GM18861 (cell line): ENCODE measurements at regions not wholly inside any gene's neighbourhood (a gene's known extent, or its start where the extent isn't known, plus 50 kb on each side); places are given as distances from the start of the nearest gene placed in this dataset.
"Not testable (repeated sequence)": the region's sequence is repeated elsewhere in the genome, so short reads cannot be mapped to it uniquely, and the experiment has no call there.

ENCODE experiments used
- ATAC-seq: cut with Tn5 transposase; IDR thresholded peaks from one replicate; pipeline ENCODE4 v1.9.1; 2021; ENCODE audit not compliant: unreplicated experiment

DNA sequence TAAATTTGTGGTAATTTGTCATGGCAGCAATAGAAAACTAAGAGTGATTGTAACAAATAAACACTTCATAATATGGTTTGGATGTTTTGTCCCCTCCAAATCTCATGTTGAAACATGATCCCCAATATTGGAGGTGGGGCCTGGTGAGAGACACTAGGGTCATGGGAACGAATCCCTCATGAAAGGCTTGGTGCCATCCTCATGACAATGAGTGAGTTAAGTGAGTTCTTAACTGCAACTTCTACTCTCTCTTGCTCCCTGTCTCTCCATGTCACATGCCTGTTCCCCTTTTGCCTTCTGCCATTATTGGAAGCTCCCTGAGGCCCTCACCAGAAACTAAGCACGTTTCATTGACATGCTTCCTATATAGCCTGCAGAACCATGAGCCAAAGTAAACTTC lies 1233.2 kb downstream of the OLFM4 start:
- no peak for ATAC-seq

DNA sequence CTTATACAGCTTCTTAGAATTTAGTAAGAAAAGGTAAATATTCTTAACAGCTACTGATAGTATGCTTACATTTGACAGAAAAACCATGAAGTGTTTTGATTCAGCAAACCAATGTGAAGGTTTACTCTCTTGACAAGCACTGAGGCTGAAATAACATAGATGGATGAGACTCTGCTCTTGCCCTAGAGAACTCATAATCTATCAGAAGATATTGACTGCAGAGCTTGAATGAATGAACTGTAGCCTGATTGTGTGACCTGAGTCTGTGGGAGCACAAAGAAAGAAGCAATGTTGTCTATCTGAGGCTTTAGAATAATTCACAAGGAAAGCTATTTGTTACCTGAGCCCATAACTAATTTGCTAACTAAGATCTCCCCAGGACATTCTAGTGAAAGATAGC lies 1235.3 kb downstream of the OLFM4 start:
- ATAC-seq: no peak

DNA sequence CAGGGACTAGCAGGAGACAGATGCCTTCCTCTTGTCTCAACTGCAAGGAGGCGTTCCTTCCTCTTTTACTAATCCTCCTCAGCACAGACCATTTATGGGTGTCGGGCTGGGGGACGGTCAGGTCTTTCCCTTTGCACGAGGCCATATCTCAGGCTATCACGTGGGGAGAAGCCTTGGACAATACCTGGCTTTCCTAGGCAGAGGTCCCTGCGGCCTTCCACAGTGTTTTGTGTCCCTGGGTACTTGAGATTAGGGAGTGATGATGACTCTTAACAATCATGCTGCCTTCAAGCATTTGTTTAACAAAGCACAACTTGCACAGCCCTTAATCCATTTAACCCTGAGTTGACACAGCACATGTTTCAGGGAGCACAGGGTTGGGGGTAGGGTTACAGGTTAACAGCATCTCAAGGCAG lies 1238.6 kb downstream of the OLFM4 start:
- not testable (repeated sequence) for ATAC-seq

DNA sequence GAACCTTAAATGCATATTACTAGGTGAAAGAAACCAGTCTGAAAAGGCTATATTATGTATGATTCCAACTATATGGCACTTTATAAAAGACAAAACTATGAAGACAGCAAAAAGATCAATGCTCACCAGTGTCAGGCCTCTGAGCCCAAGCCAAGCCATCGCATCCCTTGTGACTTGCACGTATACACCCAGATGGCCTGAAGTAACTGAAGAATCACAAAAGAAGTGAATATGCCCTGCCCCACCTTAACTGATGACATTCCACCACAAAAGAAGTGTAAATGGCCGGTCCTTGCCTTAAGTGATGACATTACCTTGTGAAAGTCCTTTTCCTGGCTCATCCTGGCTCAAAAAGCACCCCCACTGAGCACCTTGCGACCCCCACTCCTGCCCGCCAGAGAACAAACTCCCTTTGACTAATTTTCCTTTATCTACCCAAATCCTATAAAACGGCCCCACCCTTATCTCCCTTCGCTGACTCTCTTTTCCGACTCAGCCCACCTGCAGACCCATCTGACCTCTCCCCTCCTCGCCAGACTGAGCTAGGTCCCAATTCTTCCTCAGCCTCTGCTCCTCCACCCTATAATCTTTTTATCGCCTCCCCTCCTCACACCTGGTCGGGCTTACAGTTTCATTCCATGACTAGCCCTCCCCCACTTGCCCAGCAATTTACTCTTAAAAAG lies 1239.5 kb downstream of the OLFM4 start:
- not testable (repeated sequence) for ATAC-seq

DNA sequence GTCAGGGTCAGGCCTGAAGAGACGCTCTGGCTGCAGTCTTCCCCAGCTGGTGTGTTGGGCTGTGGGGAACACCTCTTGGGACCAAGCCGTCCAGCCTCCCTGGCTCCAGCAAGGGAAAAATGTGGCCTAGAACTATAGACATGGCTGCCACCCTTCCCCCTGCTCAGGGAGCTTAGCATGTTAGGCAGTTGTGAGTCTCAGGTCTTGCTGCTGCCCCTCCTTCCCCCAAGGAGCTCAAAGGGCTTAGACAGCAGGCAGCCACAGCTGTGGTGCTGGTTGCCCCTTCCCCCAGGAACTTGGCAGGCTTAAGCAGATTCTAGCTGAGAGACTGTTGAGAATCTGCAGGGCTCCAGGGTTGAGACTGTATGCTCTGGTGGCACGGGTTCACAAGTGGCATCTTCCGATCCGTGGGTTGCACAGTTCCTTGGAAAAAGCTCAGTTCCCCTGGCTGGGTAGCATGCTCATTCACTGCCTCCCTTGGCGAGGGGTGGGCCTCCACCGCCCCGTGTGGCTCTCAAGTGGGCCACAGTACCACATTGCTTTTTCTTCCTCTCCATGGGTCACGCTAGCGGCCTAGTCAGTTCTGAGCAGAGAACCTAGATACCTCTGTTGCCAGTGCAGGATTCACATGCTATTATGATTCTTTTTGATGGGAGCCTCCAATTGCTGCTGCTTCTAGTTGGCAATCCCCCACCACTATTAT lies 1258.6 kb downstream of the OLFM4 start:
- no peak for ATAC-seq

DNA sequence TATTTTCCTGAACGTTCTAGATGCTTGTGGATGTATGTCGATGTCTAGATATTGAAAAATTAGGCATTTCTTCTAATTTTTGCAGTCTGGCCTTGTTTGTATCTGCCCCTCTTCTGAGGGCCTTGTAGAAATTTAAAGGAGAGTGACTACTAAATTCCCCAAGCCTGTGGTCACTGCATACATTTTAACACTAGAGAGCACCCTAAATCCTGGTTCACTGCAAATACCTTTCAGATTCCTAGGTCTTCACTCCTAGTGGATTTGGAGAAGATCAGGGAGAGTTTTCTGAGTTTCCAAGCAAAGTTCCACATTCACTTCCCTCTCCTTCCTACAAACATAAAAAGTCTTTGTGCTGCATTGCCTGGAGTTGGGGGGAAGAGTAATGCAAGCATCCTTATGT lies 1272.5 kb downstream of the OLFM4 start:
- no peak for ATAC-seq

DNA sequence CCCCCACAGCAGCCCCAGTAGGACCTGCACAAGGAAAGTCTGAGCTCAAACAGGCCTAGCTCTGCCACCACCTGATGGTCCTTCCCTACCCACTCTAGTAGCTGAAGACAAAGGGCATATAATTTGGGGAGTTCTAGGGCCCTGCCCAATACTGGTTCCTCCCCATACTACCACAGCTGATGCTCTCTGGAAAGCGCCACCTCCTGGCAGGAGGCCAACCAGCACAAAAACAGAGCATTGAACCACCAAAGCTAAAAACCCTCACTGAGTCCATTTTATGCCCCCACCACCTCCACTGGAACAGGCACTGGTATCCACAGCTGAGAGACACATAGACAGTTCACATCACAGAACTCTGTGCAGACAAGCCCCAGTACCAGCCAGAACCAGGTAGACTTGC lies 1276.8 kb downstream of the OLFM4 start:
- no peak for ATAC-seq

DNA sequence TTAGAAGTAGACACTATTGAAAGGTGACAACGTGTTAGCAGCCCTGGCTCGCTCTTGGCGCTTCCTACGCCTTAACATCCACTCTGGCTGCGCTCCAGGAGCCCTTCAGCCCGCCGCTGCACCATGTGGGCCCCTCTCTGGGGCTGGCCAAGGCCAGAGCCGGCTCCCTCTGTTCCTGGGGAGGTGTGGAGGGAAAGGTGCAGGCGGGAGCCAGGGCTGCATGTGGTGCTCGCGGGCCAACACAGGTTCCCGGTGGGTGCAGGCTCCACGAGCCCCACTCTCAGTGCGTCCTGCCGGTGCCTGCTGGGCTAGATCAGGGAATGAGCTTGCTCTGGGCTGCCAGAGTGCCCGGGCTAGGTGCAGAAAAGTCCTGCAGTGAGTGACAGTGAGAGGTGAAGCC lies 1284.3 kb downstream of the OLFM4 start:
- no peak for ATAC-seq

DNA sequence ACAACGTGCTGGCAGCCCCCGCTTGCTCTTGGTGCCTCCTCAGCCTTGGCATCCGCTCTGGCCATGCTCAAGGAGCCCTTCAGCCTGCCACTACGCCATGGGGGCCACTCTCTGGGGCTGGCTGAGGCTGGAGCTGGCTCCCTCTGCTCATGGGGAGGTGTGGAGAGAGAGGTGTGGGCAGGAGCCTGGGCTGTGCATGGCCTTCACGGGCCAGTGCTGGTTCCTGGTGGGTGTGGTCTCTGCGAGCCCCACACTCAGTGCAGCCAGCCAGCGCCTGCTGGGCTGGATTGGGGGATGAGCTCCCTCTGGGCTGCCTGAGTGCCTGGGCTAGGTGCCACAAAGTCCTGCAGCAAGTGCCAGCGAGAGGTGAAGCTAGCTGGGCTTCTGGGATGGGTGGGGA lies 1289.1 kb downstream of the OLFM4 start:
- no peak for ATAC-seq

DNA sequence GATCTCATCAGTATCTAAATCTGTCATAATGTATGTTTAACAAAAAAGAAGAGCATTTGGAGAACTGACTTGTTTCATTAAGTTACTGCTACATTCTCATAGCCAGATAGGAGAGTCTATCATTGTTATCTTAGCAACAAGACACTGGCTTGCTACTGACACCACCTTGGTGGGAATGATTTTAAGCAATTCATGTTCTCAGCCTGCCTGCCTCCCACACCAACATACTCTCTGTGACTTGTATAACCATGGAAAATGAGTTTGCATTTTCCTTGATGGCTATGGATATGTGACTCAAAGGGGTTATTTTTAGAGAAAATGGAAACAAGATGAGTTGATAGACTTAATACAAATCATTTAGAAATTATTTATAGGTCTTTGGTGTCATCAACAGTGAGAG lies 1308.9 kb downstream of the OLFM4 start:
- ATAC-seq: no peak

DNA sequence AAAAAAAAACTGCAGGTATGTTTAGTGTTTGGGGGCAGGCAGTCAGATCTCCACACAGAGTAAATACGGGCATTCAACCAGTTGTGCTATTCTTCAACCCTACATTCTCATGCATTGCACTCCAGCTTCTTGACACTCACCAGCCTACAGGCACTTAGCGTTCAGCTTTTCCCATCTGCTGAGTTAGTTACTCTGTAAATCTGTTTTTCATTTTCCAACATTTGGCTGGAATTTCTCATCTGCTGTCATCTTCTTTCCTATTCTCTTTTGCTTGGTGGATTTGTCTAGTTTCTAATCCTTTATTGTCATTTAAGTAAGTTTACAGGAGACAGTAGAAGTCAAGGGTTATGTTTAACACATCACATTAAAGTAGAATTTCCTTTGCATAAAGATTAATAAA lies 1318.9 kb downstream of the OLFM4 start:
- no peak for ATAC-seq

DNA sequence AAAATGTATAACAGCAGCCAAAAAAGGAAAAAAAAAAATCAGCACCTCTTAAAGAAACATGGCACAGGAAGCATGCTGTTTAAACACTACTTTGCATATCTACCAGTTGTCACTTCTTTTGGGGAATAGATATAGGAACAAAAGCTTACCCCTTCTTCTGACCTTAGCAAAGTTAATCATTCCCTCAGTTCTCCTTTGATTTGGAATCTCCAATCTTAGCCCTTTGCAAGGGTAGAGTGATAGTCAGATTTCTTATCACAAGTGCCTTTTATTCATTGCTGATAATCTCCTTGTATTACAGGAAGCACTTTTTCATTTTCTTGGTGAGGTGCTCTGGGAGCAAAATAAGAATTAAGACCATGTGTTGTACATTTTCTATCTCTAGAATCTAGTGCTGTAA lies 1327.6 kb downstream of the OLFM4 start:
- ATAC-seq: no peak

DNA sequence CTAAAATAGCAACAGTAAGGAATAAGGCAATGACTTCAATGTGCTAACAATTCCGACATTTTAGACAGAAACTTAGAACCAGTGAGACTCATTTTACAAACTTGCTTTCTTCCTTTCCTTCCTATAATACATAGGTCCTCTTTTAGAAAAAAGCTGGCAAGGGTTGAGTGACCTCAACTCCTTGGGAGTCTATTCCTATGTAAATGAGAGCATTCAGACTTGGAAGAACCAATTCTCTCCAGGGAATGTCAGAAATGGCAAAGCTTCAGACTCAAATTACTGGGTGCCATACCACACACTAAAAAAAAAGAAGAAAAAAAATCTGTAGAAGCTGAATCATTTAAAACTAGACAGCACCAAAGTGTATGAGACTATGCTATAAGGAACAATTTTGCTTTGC lies 1328.2 kb downstream of the OLFM4 start:
- no peak for ATAC-seq

DNA sequence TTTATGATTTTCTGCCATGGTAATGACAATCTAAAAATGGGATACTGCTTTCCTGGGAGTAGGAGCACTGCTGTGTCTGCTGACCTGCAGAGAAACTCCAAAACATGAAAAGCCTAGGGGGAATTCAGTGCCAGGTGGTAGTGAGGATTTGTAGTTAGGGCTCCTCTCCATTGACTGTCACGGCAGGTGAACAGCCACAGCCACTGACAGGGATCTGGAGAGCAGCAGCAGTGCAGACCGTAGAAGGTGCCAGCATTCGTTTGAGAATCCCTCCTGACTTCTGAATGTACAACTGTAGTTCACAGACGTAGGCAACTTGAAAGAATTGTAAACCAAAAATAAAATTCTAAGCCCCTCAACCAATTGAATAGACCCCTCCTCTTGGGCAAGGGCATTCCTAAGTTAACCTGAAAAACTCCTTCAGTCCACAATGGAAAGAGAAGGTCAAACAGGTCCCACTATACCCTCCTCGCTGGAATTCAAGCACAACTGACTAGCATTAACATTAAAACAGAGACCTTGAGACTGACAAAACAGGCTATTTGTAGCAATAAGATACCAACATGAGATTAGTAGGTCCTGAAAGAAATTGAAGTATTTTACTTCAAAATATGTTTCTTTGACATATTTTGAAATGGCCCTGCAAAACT lies 1328.8 kb downstream of the OLFM4 start:
- no peak for ATAC-seq

DNA sequence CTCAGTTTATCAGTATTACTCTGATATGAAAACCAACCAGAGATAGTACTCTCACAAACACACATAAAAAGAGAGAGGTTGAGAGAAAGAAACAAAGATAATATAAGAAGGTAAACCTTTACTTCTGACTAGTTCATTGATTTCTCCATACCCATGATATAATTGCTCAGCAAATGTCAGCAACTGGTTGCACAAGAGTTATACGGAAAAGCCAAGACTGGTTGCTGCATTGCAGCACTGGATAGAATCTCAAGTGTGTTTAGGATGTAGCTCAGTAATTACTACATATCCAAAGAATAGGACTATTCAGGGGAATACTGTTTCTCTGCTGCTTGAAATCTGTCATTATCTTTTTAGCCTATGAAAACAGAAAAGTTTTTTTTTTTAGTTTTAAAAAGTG lies 1332.8 kb downstream of the OLFM4 start:
- no peak for ATAC-seq

DNA sequence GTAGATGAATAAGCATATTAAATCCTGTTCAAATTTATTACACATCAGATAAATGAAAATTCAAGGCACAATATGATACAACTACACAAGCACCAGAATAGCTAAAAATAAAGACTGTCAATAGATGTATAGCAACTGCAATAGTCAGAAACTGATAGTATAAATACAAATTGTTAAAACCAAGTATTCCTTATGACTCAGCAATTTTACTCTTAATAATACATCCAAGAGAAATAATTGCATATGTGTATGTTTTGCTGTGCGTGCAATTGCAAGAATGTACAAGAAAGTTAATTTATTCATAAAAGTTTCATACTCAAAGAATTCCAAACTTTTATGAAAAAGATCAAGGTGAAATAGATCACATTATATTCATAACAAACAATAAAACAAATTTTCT lies 1338.1 kb downstream of the OLFM4 start:
- no peak for ATAC-seq

DNA sequence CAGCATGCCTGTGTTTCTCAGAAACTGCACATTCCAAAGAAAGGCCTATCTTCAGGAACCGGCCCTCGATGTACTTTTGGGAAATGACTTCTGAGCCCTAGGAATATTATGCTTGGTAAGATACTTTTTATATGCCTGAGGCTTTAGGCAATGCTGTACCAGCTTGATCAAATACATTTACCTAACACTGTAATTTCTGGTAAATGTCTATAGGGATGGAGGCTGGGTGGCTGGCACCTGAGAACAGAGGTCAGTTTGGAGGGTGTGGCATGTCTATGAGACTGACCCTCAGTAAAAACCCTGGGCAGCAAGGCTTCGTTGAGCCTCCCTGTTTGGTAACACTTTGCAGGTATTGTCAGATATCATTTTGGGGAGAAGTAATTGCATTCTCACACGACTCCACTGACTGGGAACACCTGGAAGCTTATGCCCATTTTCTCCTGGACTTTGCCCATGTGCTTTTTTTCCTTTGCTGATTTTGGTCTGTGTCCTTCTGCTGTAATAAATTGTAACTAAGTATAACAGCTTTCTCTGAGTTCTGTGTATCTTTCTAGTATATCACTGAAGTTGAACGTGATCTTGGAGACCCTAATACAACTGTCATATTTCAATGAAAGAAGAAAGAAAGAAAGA lies 1339.1 kb downstream of the OLFM4 start:
- no peak for ATAC-seq

DNA sequence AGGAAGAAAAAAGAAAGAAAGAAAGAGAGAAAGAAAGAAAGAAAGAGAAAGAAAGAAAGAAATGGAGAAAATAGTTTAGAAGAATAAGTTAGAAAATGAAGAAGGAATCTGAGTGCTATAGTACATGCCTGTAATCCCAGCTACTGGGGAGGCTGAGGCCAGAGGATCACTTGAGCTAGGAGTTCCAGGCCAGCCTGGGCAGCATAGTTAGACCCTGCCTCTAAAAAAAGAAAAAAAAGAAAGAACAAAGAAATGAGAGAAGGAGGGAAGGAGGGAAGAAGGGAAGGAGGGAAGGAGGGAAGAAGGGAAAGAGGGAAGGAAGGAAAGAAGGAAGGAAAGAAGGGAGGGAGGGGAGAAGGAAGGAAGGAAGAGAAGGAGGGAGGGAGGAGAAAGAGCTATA lies 1339.8 kb downstream of the OLFM4 start:
- ATAC-seq: no peak

DNA sequence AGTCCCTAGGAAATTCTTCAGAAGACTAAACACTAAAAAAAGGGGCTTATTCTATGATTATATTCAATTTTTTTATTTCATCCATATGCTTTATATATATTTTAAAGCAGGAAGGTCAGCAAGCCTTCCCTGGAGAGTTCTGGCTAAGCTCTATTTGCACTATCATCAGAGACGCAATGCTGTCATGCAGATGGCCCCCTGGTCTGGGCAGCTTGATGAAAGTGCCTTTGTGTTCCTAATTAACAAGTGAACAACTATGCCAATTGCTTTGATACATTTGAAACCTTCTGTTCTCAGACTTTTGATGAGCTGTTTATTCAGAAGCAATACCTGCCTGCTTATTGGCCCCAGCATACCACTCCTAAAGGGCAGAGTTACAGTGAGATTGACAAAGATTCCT lies 1344.6 kb downstream of the OLFM4 start:
- no peak for ATAC-seq

DNA sequence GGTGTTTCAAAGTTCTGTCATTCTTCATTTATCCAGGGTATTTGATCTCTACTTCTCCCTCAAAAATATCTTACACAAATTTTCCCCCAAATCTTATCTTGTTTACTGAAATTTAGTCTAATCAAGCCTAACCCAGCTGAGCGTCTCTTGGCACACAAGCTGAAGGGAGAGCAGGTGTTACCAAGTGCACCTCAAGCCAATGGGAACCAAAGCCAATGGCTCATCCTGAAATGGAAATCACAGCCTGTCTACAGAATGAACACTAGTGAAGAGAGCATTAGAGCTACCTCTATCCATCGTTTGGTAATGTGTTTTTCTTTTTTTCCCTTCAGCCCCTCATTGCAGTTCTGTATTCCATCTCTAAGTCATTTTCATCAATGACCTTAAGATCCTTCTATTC lies 1350.8 kb downstream of the OLFM4 start:
- ATAC-seq: no peak

DNA sequence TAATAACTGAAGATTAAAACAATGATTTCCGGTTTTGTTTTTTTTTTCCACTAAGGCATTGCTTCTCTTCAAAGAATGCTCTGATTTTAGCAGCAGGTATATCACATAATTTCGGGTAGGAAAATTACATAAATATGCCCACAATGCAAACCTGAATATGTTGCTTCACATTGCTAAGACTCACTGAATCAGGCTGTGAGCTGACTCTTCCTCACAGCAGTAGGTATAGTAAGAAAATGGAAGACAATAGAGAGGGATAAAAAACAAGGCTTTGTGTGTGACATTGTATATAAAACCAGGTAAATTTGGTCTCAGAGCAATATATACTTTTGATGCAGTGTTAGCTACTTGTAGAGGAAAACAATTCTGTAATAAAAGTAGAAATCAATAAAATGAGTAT lies 1355.0 kb downstream of the OLFM4 start:
- no peak for ATAC-seq

DNA sequence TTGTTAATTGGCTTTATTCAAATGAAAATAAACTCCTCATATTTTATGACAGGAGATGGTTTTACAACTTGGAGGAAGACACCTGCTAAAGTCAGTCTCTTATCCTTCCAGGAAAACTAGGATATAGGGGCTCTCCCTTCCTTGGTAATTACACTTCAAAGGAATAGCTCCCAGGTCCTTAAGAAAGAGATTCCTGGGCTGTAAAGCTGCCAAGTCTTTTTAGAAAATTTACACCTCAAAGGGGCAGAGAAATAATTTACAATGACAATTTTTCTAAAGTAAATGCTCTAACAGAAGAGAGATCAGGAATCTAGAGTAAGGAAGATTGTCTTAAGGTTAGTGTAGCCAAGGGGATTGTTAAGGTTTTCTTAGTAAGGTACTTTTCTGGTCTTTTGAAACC lies 1359.0 kb downstream of the OLFM4 start:
- no peak for ATAC-seq
